Muscle layer of colon (tissue), 2 donors: ENCODE measurements at regions not wholly inside any gene's neighbourhood (a gene's known extent, or its start where the extent isn't known, plus 50 kb on each side); places are given as distances from the start of the nearest gene placed in this dataset.

Experiments
- H3K27ac ChIP-seq: one replicate; pipeline ENCODE4 v1.7.0; 2013; ENCODE audit warnings: low read depth, mild to moderate bottlenecking, low read length, moderate library complexity
- H3K27me3 ChIP-seq, 2 donors: one replicate each; pipeline ENCODE4 v1.7.0; 2013; ENCODE audit warnings: low read length in 2 of 2, mild to moderate bottlenecking in 2 of 2; ENCODE audit not compliant: insufficient read depth in 2 of 2, control insufficient read depth in 1 of 2
- H3K36me3 ChIP-seq: one replicate; pipeline ENCODE4 v1.7.0; 2013; ENCODE audit warnings: mild to moderate bottlenecking, low read length; ENCODE audit not compliant: insufficient read depth
- H3K4me1 ChIP-seq: one replicate; pipeline ENCODE4 v1.7.0; 2013; ENCODE audit warnings: mild to moderate bottlenecking, low read length; ENCODE audit not compliant: insufficient read depth
- H3K4me3 ChIP-seq, 2 donors: one replicate each; pipeline ENCODE4 v1.7.0; 2013; ENCODE audit warnings: low read length in 2 of 2, low read depth in 1 of 2, mild to moderate bottlenecking in 1 of 2, moderate library complexity in 1 of 2
- H3K9ac ChIP-seq: one replicate; pipeline ENCODE4 v1.7.0; 2013; ENCODE audit warnings: low read length
- H3K9me3 ChIP-seq: one replicate; pipeline ENCODE4 v1.7.0; 2013; ENCODE audit warnings: mild to moderate bottlenecking, low read length
- donor health status: abdominal sarcoma.
- donor health status: Adenocarcinoma of cecum.

GRCh38 chr2:12277241-12278034 lies 439.3 kb upstream of the TRIB2 start:
- no peak overlapping the region for H3K27ac ChIP-seq
- H3K36me3 ChIP-seq, result no peaks in the 10 kb centered on the region
- H3K4me3 ChIP-seq, result no peak overlapping the region
- H3K9me3 ChIP-seq, result no peaks in the 10 kb centered on the region
- peaks cover 11% of the 10 kb centered on the region for H3K4me1 ChIP-seq
- no peaks in the 10 kb centered on the region for H3K27me3 ChIP-seq
- H3K9ac ChIP-seq, result no peak overlapping the region

GRCh38 chr2:12278217-12278750 lies 438.5 kb upstream of the TRIB2 start:
- no peaks in the 10 kb centered on the region for H3K9me3 ChIP-seq
- no peaks in the 10 kb centered on the region for H3K36me3 ChIP-seq
- no peak overlapping the region for H3K27ac ChIP-seq
- peaks cover 11% of the 10 kb centered on the region for H3K4me1 ChIP-seq
- no peak overlapping the region for H3K9ac ChIP-seq
- no peaks in the 10 kb centered on the region for H3K27me3 ChIP-seq
- H3K4me3 ChIP-seq, result no peak overlapping the region

GRCh38 chr2:12282780-12283695 lies 433.7 kb upstream of the TRIB2 start:
- Histone ChIP-seq H3K36me3 (no peaks in the 10 kb centered on the region), H3K27ac (no peak overlapping the region), H3K9ac (no peak overlapping the region), H3K9me3 (no peaks in the 10 kb centered on the region), H3K27me3 (no peaks in the 10 kb centered on the region), H3K4me1 (peaks cover 15% of the 10 kb centered on the region), H3K4me3 (no peak overlapping the region)

- no peak overlapping the region for H3K27ac ChIP-seq
- H3K4me3 ChIP-seq, result no peak overlapping the region
- no peaks in the 10 kb centered on the region for H3K9me3 ChIP-seq
- H3K36me3 ChIP-seq, result no peaks in the 10 kb centered on the region
- peaks cover 25% of the 10 kb centered on the region for H3K4me1 ChIP-seq
- no peak overlapping the region for H3K9ac ChIP-seq
- no peaks in the 10 kb centered on the region for H3K27me3 ChIP-seq
Observed at GRCh38 chr2:12284037-12284436, 432.7 kb upstream of the TRIB2 start.

GRCh38 chr2:12284487-12284886 lies 432.2 kb upstream of the TRIB2 start:
- Histone ChIP-seq H3K4me1 (peaks cover 27% of the 10 kb centered on the region), H3K36me3 (no peaks in the 10 kb centered on the region), H3K4me3 (no peak overlapping the region), H3K9ac (no peak overlapping the region), H3K9me3 (no peaks in the 10 kb centered on the region), H3K27ac (no peak overlapping the region), H3K27me3 (no peaks in the 10 kb centered on the region)

GRCh38 chr2:12286347-12286746 lies 430.4 kb upstream of the TRIB2 start:
- Histone ChIP-seq H3K9ac (no peak overlapping the region), H3K27me3 (no peaks in the 10 kb centered on the region), H3K9me3 (no peaks in the 10 kb centered on the region), H3K27ac (no peak overlapping the region), H3K36me3 (no peaks in the 10 kb centered on the region), H3K4me1 (peaks cover 27% of the 10 kb centered on the region), H3K4me3 (no peak overlapping the region)

- H3K27me3 ChIP-seq, result no peaks in the 10 kb centered on the region
- H3K27ac ChIP-seq, result peak overlapping the region; percentile 21
- H3K9ac ChIP-seq, result no peak overlapping the region
- no peaks in the 10 kb centered on the region for H3K9me3 ChIP-seq
- H3K4me3 ChIP-seq, result no peak overlapping the region
- peaks cover 27% of the 10 kb centered on the region for H3K4me1 ChIP-seq
- no peaks in the 10 kb centered on the region for H3K36me3 ChIP-seq
Observed at GRCh38 chr2:12287220-12287751, 429.4 kb upstream of the TRIB2 start.

GRCh38 chr2:12288048-12288447 lies 428.7 kb upstream of the TRIB2 start:
- Histone ChIP-seq H3K36me3 (no peaks in the 10 kb centered on the region), H3K4me1 (peaks cover 27% of the 10 kb centered on the region), H3K9me3 (no peaks in the 10 kb centered on the region), H3K27ac (no peak overlapping the region), H3K9ac (no peak overlapping the region), H3K4me3 (no peak overlapping the region), H3K27me3 (no peaks in the 10 kb centered on the region)

GRCh38 chr2:12289120-12289802 lies 427.5 kb upstream of the TRIB2 start:
- H3K27me3 ChIP-seq, result no peaks in the 10 kb centered on the region
- H3K36me3 ChIP-seq, result no peaks in the 10 kb centered on the region
- peaks cover 27% of the 10 kb centered on the region for H3K4me1 ChIP-seq
- H3K9me3 ChIP-seq, result no peaks in the 10 kb centered on the region
- no peak overlapping the region for H3K4me3 ChIP-seq
- no peak overlapping the region for H3K9ac ChIP-seq
- no peak overlapping the region for H3K27ac ChIP-seq

GRCh38 chr2:12291303-12291702 lies 425.4 kb upstream of the TRIB2 start:
- no peak overlapping the region for H3K9ac ChIP-seq
- no peak overlapping the region for H3K4me3 ChIP-seq
- H3K9me3 ChIP-seq, result no peaks in the 10 kb centered on the region
- H3K27ac ChIP-seq, result no peak overlapping the region
- peaks cover 27% of the 10 kb centered on the region for H3K4me1 ChIP-seq
- H3K36me3 ChIP-seq, result no peaks in the 10 kb centered on the region
- H3K27me3 ChIP-seq, result no peaks in the 10 kb centered on the region

GRCh38 chr2:12293874-12294273 lies 422.9 kb upstream of the TRIB2 start:
- Histone ChIP-seq H3K36me3 (no peaks in the 10 kb centered on the region), H3K27me3 (no peaks in the 10 kb centered on the region), H3K4me1 (peaks cover 3% of the 10 kb centered on the region), H3K9me3 (no peaks in the 10 kb centered on the region), H3K9ac (no peak overlapping the region), H3K27ac (no peak overlapping the region), H3K4me3 (no peak overlapping the region)
